SHP77 treated with DMSO at 0.1 percent for 48 hours (cell line): ENCODE measurements at regions not wholly inside any gene's neighbourhood (a gene's known extent, or its start where the extent isn't known, plus 50 kb on each side); places are given as distances from the start of the nearest gene placed in this dataset.
"Not testable (repeated sequence)": the region's sequence is repeated elsewhere in the genome, so short reads cannot be mapped to it uniquely, and the experiment has no call there.

ENCODE experiments used
- DNase-seq: peaks from one replicate; lab custom pipeline; 2025; lab: John Stamatoyannopoulos, UW

- DNase-seq, result no peak
Observed at GRCh38 chr17:31678431-31678830, 180.6 kb downstream of the COPRS start.

DNA sequence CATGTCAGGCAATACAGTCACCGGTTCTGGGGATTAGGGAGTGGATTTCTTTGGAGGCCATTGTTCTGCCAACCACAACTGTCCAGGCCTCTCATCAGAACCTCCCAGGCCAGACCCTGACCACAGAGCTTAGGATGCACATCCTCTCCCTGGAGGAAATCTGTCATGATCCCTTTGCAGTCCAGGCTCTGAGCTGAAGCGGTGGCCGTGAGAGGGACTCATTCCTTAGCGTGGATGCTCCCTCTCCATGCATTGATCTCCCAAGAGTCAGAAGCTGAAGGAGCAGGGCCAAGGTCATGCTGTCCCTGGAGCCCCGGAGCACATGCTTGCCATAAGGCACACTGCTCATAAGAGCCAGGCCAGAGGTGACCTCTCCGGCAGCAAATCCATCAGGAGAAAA, 181.4 kb downstream of the COPRS start:
- no peak for DNase-seq

DNA sequence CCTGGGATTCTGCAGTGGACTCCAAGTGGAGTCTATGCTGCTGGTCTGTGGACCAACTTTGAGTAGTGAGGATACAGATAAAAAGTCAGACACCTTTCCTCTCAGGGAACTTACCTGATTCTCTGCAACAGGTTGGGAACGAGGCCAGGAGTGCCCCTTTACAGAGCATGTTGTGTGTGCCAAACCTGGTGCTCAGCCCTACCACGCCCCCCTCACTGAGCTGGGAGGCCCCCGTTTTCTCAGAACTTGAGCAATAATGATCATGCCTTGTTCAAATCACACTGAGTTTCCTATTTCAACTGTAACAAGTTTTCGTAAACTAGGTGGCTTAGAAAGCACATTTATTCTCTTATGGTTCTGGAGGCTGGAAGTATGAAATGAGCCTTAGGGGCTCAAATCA, 182.0 kb downstream of the COPRS start:
- no peak for DNase-seq

DNA sequence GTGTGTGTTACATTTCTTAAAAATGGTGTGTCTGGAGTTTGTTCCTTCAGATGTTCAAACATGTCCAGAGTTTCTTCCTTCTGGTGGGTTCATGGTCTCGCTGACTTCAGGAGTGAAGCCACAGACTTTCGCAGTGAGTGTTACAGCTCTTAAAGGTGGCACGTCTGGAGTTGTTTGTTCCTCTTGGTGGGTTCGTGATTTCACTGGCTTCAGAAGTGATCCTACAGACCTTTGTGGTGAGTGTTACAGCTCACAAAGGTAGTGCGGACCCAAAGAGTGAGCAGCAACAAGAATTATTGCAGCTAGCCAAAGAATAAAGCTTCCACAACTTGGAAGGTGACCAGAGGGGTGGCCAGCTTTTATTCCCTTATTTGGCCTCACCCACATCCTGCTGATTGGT, 183.7 kb downstream of the COPRS start:
- not testable (repeated sequence) for DNase-seq

DNA sequence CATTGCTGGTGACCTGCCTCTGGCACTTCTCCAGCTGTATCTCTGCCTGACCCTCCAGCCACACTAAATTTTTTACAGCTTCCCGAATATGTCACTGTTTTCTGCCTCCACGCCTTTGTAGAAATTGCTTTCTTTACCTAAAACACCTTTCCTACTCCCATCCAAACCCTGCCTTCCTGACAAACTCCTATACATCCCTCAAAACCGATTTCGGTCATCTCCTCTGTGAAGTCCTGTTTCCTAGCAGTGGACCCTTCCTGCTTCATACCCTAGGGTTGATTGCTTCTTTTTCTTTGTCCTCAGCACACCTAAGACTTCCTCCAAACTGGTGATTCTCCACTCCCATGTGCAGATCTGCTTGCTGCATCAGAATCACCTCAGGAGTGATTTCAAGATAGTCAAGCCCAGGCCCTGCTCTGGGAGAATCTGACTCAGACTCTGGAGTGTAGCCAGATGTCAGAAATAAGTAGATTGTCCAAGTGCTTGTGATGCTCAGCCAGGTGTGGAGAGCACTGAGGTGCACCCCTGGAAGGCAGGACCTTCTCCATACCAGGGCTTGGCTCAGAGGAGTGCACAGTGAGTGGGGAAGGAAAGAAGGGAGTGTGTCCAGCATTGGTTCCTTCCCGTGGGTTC, 184.2 kb downstream of the COPRS start:
- DNase-seq, result no peak

- DNase-seq, result no peak
Observed at GRCh38 chr17:31674305-31674704, 184.7 kb downstream of the COPRS start.

GRCh38 chr17:31673076-31673475, 186.0 kb downstream of the COPRS start:
- DNase-seq, result no peak

- no peak for DNase-seq
Observed at GRCh38 chr17:31672161-31672819, 186.8 kb downstream of the COPRS start.

DNA sequence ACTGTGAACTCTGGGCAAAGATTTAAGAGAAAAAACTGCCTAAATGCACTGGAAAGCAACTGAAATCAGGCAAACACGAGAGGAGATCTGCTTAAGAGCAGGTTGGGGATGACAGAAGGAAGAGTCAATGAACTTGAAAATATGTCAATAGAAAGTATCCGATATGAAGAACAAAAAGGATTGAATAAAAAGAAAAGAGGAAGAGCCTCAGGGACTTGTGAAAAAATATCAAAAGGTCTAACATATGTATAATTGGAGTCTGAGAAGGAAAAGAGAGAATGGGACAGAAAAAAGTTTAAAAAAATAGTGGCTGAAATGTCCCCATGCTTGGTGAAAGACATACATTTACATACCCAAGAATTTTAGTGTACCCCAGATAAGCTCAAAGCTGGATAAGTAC, 195.5 kb downstream of the COPRS start:
- no peak for DNase-seq

DNA sequence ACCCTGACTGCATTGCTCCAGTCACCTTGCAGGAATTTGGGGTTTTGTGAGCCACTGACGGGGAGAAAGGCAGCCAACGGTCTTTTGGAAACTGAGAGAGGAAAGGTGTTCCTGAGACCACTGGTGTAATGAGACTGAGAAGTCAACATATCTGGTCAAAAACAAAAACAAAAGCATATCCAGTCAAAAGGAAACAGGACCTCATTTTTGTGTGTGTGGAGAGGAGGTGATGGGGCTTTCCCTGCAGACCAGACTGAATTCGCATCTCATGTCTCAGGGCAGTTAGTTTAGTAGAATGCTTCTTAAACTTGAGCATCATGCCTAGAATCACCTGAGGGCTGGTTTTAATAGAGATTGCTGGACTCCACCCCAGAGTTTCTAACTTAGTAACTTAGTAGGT, 198.4 kb downstream of the COPRS start:
- no peak for DNase-seq

- no peak for DNase-seq
Observed at GRCh38 chr17:31657876-31658275, 201.2 kb downstream of the COPRS start.

- no peak for DNase-seq
Observed at GRCh38 chr17:31654936-31655335, 204.1 kb downstream of the COPRS start.

GRCh38 chr17:31653691-31654090, 205.4 kb downstream of the COPRS start:
- no peak for DNase-seq

DNA sequence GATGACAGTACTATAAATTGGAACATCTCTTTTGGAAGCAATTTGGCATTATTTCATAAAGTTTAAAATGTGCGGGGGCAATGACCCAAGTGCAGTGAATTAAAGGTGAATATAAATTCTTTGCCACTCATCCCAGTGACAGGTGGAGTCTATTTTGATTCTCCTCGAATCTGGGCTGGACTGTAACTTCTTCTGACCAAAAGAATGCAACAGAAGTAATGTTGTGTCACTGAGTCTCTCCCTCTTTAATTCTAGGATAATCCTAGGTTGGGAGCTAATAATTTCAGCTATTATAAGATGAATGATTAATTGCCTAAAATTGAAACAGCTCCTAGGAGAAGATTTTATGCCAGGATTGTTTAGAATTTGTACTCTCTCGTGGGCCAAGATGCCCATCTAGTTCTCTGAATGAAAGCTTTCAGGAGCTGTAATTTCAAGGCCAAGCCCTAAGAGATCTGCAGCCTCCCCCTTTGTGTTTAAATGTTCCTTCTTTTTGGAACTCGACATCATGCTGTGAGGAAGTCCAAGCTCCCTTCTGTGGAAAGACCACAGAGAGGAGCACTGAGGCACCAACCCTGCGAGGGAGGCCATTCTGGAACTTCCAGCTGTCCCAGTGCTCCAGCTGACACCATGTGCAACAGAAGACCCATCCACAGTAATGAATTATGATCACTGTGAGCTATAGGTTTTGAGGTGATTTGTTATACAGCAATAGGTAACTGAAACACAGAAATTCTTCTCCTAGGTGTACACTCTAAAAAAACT, 208.1 kb downstream of the COPRS start:
- DNase-seq, result no peak

DNA sequence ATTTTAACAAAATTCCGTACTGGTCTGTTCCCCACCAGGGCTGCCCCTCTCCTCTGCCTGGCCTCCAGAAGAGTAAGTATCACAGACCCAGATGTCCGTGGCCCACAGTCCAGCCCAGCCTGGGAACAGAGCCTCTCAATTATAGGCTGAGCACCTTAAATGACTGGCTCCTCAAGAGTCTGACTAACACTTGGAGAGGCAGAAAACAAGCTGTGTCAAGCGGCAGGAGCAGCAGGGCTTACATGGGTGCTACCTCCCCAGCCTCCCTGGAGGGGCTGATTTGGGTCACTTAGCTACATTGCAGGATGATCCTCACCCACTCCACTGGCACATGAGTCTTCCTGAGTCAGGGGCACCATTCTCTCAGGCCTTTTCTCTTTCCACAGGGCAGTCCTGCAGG, 209.7 kb downstream of the COPRS start:
- no peak for DNase-seq

DNA sequence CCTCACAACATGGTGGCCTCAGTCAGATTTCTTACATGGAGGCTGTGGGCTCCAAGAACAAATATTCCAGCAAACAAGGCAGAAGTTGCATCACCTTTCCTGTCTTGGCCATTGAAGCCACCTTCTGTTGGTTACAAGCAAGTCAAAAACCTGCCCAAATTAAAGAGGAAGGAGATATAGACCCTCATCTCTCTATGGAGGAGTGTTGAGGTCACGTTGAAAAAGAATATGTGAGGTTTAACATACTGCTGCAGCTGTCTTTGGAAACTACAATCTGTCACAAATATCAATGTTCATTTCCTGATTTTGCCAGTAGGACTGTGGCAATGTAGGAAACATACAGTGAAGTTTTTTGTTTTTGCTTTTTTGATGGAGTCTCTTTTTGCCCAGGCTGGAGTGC, 211.4 kb downstream of the COPRS start:
- DNase-seq, result no peak

GRCh38 chr17:31646642-31647041, 212.4 kb downstream of the COPRS start:
- no peak for DNase-seq

DNA sequence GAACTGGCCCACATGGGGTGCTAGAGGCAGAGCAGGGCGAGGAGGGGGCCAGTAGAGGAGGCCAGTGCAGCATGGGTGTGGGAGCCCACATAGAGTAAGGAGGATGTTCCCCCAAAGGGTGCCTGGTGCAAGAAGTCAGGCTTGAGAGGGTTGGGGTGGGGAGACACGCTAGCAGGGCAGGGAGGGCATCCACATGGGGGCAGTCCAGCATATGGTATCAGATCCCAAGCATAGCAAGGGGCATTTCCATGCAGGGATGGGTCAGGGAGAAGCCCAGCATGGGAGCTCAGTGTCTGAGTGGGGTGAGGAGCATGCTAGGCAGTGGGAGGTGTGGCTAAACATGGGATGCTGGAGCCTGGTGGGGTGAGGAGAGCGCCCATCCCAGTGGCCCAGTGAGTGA, 213.7 kb downstream of the COPRS start:
- no peak for DNase-seq

GRCh38 chr17:31631766-31632165, 227.3 kb downstream of the COPRS start:
- DNase-seq, result no peak

GRCh38 chr17:31630866-31631265, 228.2 kb downstream of the COPRS start:
- not testable (repeated sequence) for DNase-seq

DNA sequence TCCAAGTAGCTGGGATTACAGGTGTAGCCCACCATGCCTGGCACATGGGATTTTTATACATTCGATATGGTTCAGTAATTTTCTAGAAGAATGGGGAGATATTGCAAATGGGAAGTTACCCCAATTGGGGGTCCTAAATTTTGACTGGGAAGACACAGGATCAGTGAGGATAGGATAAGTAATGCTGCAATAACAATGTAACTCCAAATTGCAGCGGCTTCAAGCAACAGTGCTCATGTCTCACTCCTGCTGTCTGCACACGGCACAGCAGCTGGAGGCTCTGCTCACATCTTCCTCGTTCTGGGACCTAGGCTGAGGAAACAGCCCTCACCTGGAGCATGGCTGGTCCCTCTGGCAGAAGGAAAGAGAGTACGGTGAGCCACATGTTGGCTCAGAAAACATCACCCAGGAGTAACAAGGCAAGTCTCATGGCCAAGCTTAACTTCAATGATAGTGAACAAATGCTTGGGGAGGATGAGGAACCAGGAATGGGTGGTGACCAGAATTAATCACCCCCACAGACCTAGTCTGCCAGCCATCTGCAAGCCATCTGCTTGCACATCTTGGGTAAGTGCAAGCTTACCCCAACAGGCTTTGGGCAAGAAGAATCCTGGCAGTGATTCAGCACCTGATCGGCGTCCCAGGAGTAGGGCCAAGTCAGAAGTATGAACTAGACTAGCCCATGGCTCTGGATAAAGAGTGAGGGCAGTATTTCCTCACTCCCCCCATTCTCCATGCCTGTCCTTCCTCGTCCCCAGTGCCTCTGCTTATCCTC, 229.2 kb downstream of the COPRS start:
- DNase-seq, result no peak

GRCh38 chr17:31627960-31628359, 231.1 kb downstream of the COPRS start:
- no peak for DNase-seq

DNA sequence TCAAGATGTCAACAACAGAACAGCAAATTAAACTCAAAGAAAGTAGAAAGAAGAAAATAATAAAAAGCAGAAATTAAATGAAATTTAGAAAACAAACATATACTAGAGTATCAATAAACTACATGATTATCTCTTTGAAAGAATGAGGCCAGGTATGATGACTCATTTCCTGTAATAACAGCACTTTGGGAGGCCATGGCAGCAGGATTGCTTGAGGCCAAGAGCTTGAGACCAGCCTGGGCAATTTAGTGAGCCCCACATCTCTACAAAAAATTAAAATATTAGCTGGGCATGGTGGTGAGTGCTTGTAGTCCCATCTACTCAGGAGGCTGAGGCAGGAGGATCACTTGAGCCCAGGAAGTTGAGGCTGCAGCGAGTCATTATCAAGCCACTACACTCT, 232.5 kb downstream of the RAB11FIP4 start:
- DNase-seq, result peak; percentile 44
